ENCODE measurements at regions not wholly inside any gene's neighbourhood (a gene's known extent, or its start where the extent isn't known, plus 50 kb on each side); places are given as distances from the start of the nearest gene placed in this dataset.
"Not testable (repeated sequence)": the region's sequence is repeated elsewhere in the genome, so short reads cannot be mapped to it uniquely, and the experiment has no call there.

GRCh38 chr21:22764222-22764621 lies 1766.0 kb downstream of the NCAM2 start:
- Mint-ChIP-seq H3K27me3 (no peaks in the 10 kb centered on the region), H3K27ac (no peak overlapping the region)
- CTCF ChIA-PET, result no interaction called here

DNA sequence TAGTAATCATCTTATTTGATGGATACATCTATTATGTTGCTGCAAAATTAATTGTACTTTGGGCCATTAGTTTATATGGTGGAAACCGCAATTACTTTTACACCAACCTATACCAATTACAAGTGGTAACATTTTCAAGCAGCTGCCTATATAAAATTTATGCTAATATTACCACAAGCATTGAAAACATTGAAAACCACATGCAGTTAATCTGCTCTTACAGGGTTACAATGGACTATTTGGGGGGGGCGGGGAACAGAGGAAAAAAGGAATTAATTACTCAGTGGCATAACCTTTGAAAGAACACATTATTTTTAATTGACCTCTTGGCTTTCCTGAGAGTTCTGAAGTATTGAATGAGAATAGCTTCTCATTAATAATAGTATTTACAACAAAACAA lies 1793.2 kb downstream of the NCAM2 start:
- Mint-ChIP-seq H3K4me3 (no peak overlapping the region), H3K4me1 (no peaks in the 10 kb centered on the region), H3K9me3 (ENCODE audit: low read depth) (no peaks in the 10 kb centered on the region), H3K27me3 (no peaks in the 10 kb centered on the region), H3K36me3 (ENCODE audit: low read depth) (no peaks in the 10 kb centered on the region), H3K27ac (no peak overlapping the region)
- ChIA-PET CTCF (interaction anchor here (0.6 to 1.5 kb wide), 8 partner anchors 8 to 1793 kb away, joined by 3 to 7 read pairs (median 3); partner anchors contain the start of gene NCAM2), POLR2A (no interaction called here)
- no peak for ATAC-seq
- intact Hi-C loops (cut with DNase I, micrococcal nuclease), result loop anchor here (5.0 to 10.0 kb wide), 2 partner anchors 867 to 1789 kb away; no protein-coding TSS in a partner anchor
- DNase-seq, result no peak

More at GRCh38 chr21:22764222-22764621, 1766.0 kb downstream of the NCAM2 start:
- Mint-ChIP-seq H3K4me3 (no peak overlapping the region), H3K9me3 (ENCODE audit: low read depth) (no peaks in the 10 kb centered on the region), H3K36me3 (ENCODE audit: low read depth) (no peaks in the 10 kb centered on the region), H3K4me1 (no peaks in the 10 kb centered on the region)
- intact Hi-C loops (cut with DNase I, micrococcal nuclease), result no loop called here
- POLR2A ChIA-PET, result no interaction called here
- DNase-seq (no peak), ATAC-seq (no peak)

- no peaks in the 10 kb centered on the region for H3K9me3 Mint-ChIP-seq (ENCODE audit: low read depth)
- peak; percentile 30 for DNase-seq
- ATAC-seq, result no peak
- no peak overlapping the region for H3K4me3 Mint-ChIP-seq
- no peaks in the 10 kb centered on the region for H3K27me3 Mint-ChIP-seq
- CTCF ChIA-PET, result interaction anchor here (0.6 to 1.5 kb wide), 8 partner anchors 9 to 1794 kb away, joined by 3 to 7 read pairs (median 3); partner anchors contain the start of gene NCAM2
- intact Hi-C loops (cut with DNase I, micrococcal nuclease), result loop anchor here (1.0 to 10.0 kb wide), 4 partner anchors 867 to 1793 kb away; partner anchors contain the start of gene NCAM2 (in 1 of the 2)
- POLR2A ChIA-PET, result no interaction called here
- H3K36me3 Mint-ChIP-seq (ENCODE audit: low read depth), result no peaks in the 10 kb centered on the region
- H3K4me1 Mint-ChIP-seq, result no peaks in the 10 kb centered on the region
- H3K27ac Mint-ChIP-seq, result no peak overlapping the region
These were observed 1793.9 kb downstream of the NCAM2 start for GRCh38 chr21:22791986-22792560.

GRCh38 chr21:22795091-22795490 lies 1796.9 kb downstream of the NCAM2 start:
- DNase-seq, result no peak
- ATAC-seq, result no peak
- Mint-ChIP-seq H3K4me1 (no peaks in the 10 kb centered on the region), H3K4me3 (no peak overlapping the region), H3K27ac (no peak overlapping the region), H3K9me3 (ENCODE audit: low read depth) (no peaks in the 10 kb centered on the region), H3K36me3 (ENCODE audit: low read depth) (no peaks in the 10 kb centered on the region), H3K27me3 (no peaks in the 10 kb centered on the region)
- intact Hi-C loops (cut with DNase I, micrococcal nuclease), result loop anchor here in 1 of 2 experiments (10.0 kb wide), 1 partner anchor 870 kb away; no protein-coding TSS in a partner anchor
- POLR2A ChIA-PET, result no interaction called here
- CTCF ChIA-PET, result no interaction called here

DNA sequence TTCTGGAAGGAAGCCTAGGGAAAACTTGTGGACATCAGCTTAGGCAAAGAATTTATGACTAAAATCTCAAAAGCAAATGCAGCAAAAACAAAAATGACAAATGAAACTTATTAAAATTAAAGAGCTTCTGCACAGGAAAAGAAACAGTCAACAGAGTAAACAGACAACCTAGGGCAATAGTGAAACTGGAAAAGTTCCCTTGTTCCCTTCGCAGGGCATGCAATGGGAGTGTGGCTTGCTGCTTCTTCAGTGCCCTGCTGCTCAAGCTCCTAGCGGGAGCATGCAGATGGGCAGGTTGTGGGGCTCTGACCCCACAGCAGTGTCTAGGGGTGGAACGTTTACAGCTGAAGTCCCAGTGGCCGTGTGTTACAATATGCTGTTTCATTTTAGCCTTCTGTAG lies 1797.4 kb downstream of the NCAM2 start:
- ChIA-PET CTCF (no interaction called here), POLR2A (no interaction called here)
- Mint-ChIP-seq H3K9me3 (ENCODE audit: low read depth) (no peaks in the 10 kb centered on the region), H3K4me1 (no peaks in the 10 kb centered on the region), H3K27ac (no peak overlapping the region), H3K36me3 (ENCODE audit: low read depth) (no peaks in the 10 kb centered on the region), H3K27me3 (no peaks in the 10 kb centered on the region), H3K4me3 (no peak overlapping the region)
- ATAC-seq (no peak), DNase-seq (no peak)
- intact Hi-C loops (cut with DNase I, micrococcal nuclease), result loop anchor here in 1 of 2 experiments (10.0 kb wide), 1 partner anchor 871 kb away; no protein-coding TSS in a partner anchor

GRCh38 chr21:22796147-22796546 lies 1797.9 kb downstream of the NCAM2 start:
- Mint-ChIP-seq H3K36me3 (ENCODE audit: low read depth) (no peaks in the 10 kb centered on the region), H3K4me1 (no peaks in the 10 kb centered on the region), H3K9me3 (ENCODE audit: low read depth) (no peaks in the 10 kb centered on the region), H3K4me3 (no peak overlapping the region), H3K27me3 (no peaks in the 10 kb centered on the region), H3K27ac (no peak overlapping the region)
- ChIA-PET CTCF (no interaction called here), POLR2A (no interaction called here)
- no peak for ATAC-seq
- intact Hi-C loops (cut with DNase I, micrococcal nuclease), result loop anchor here in 1 of 2 experiments (10.0 kb wide), 1 partner anchor 871 kb away; no protein-coding TSS in a partner anchor
- no peak for DNase-seq

DNA sequence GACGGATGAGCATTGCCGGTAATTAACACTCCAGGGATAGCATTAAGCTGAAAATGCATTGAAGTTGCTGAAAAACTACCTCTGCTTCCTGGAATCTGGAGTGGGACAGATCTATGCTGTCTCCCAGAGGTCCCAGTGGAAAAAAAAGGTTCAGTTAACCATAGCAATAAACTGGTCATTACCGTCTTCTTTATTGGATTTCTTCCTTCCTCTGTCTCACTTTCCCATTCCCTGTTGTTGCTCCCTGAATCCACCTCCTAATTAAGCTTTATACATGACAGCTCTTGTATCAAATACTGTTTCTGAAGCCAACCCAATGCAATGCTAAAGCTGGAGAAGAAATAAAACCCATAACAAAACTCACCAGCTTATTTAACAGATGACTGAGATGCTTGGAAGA lies 1805.9 kb downstream of the NCAM2 start:
- no peaks in the 10 kb centered on the region for H3K27me3 Mint-ChIP-seq
- CTCF ChIA-PET, result interaction anchor here (1.7 kb wide), 1 partner anchor 13 kb away, joined by 6 read pairs; no protein-coding TSS in a partner anchor

DNA sequence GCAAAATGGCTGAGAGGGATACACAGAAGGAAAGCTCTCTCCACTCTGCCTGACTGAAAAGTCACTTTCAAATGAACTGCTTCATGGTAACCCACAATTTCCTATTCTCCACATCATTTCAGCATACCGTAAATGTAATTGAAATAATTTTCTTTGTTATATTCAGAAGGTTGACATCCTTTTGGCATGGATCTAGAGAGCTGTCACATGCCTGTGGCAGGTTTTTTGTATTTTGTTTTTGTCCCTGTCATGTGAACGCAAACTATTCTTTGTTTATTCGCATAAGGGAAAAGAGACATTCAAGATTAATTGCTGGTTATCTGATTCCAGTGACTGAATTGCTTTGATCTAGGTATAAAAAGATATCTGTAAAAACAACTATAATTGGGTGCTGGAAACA lies 1808.1 kb downstream of the NCAM2 start:
- Mint-ChIP-seq H3K36me3 (ENCODE audit: low read depth) (no peaks in the 10 kb centered on the region), H3K9me3 (ENCODE audit: low read depth) (no peaks in the 10 kb centered on the region), H3K4me3 (no peak overlapping the region), H3K27me3 (no peaks in the 10 kb centered on the region), H3K4me1 (no peaks in the 10 kb centered on the region), H3K27ac (no peak overlapping the region)
- no peak for ATAC-seq
- ChIA-PET CTCF (no interaction called here), POLR2A (no interaction called here)
- intact Hi-C loops (cut with DNase I, micrococcal nuclease), result loop anchor here in 1 of 2 experiments (10.0 kb wide), 1 partner anchor 1159 kb away; no protein-coding TSS in a partner anchor
- no peak for DNase-seq

More for the DNA sequence above, 1805.9 kb downstream of the NCAM2 start:
- no peaks in the 10 kb centered on the region for H3K36me3 Mint-ChIP-seq (ENCODE audit: low read depth)
- no peaks in the 10 kb centered on the region for H3K9me3 Mint-ChIP-seq (ENCODE audit: low read depth)
- POLR2A ChIA-PET, result no interaction called here
- no peak for DNase-seq
- no peak overlapping the region for H3K4me3 Mint-ChIP-seq
- ATAC-seq, result no peak
- H3K4me1 Mint-ChIP-seq, result no peaks in the 10 kb centered on the region
- H3K27ac Mint-ChIP-seq, result no peak overlapping the region
- intact Hi-C loops (cut with DNase I, micrococcal nuclease), result loop anchor here in 1 of 2 experiments (10.0 kb wide), 1 partner anchor 1161 kb away; no protein-coding TSS in a partner anchor

DNA sequence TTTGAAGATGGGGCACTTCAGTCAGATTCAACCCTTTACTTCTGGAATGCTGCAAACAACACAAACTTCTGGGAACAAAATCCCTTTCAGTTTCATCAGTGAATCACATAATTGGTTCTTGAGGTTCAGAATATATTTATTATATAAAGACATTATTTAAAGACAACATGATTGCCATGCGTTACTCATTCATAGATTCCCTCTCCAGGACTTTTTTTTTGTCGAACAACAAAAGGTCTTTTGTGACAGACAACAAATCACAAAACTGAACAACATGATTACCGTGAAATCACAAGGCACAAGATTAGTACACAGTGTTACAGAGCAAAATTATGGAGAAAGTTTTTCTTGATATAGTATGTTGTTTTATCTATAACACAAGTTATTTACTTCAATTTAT lies 1815.0 kb downstream of the NCAM2 start:
- no peak overlapping the region for H3K27ac Mint-ChIP-seq
- ATAC-seq, result no peak
- no peak for DNase-seq
- ChIA-PET POLR2A (no interaction called here), CTCF (no interaction called here)
- H3K4me3 Mint-ChIP-seq, result no peak overlapping the region
- H3K4me1 Mint-ChIP-seq, result no peaks in the 10 kb centered on the region
- H3K36me3 Mint-ChIP-seq (ENCODE audit: low read depth), result no peaks in the 10 kb centered on the region
- intact Hi-C loops (cut with DNase I, micrococcal nuclease), result no loop called here
- H3K27me3 Mint-ChIP-seq, result no peaks in the 10 kb centered on the region
- H3K9me3 Mint-ChIP-seq (ENCODE audit: low read depth), result no peaks in the 10 kb centered on the region

- H3K4me3 Mint-ChIP-seq; POLR2A ChIA-PET; H3K9me3 Mint-ChIP-seq (ENCODE audit: low read depth): not testable (repeated sequence)
These were observed 1820.7 kb downstream of the NCAM2 start for GRCh38 chr21:22818681-22819485.

DNA sequence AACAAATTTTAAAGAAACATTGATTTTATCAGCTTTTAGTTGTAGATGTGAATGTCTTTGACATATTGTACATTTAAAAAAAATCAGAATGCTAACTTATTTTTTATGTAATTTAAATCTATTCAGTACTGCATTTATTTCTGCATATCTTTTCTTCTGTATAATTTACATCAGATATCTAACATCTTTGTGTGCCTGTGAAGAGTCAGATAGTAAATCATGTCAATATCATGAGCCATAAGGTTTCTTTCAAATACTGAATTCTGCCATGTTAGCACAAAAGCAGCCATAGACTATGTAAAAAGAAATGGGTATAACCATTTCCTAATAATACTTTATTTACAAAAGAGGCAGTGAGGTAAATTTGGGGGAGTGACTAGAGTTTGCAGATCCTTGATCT lies 1829.2 kb downstream of the NCAM2 start:
- DNase-seq (no peak), ATAC-seq (no peak)
- Mint-ChIP-seq H3K9me3 (ENCODE audit: low read depth) (peaks cover 14% of the 10 kb centered on the region), H3K27ac (no peak overlapping the region), H3K36me3 (ENCODE audit: low read depth) (no peaks in the 10 kb centered on the region), H3K27me3 (no peaks in the 10 kb centered on the region), H3K4me3 (no peak overlapping the region), H3K4me1 (no peaks in the 10 kb centered on the region)
- intact Hi-C loops (cut with DNase I, micrococcal nuclease), result no loop called here
- ChIA-PET POLR2A (no interaction called here), CTCF (no interaction called here)

More at GRCh38 chr21:22818681-22819485, 1820.7 kb downstream of the NCAM2 start:
- H3K36me3 Mint-ChIP-seq (ENCODE audit: low read depth); intact Hi-C loops (cut with DNase I, micrococcal nuclease); H3K4me1 Mint-ChIP-seq; DNase-seq; H3K27ac Mint-ChIP-seq; CTCF ChIA-PET; ATAC-seq; H3K27me3 Mint-ChIP-seq: not testable (repeated sequence)

DNA sequence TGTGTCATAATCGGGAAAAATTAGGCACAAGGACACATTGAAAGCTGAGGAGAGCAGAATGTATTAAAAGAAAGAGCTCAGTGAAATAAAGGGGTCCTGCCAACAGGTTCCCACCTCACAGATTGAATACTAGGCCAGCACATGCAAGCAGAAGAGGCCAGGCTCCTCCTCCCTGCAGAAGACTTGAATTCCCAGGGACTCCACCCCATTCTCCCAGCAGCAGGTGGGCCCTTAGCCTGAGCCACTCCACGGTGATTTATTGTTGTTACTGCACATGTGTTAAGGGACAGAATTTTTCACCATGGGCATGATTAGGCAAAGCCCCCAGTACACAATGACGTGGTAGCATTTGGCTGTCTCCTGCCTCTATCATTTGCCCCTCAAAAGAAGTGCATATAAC lies 1844.7 kb downstream of the NCAM2 start:
- Mint-ChIP-seq H3K27me3 (no peaks in the 10 kb centered on the region), H3K4me3 (no peak overlapping the region), H3K9me3 (ENCODE audit: low read depth) (peaks cover 12% of the 10 kb centered on the region), H3K4me1 (no peaks in the 10 kb centered on the region), H3K27ac (no peak overlapping the region), H3K36me3 (ENCODE audit: low read depth) (no peaks in the 10 kb centered on the region)
- ATAC-seq, result no peak
- no peak for DNase-seq
- ChIA-PET POLR2A (no interaction called here), CTCF (no interaction called here)
- intact Hi-C loops (cut with DNase I, micrococcal nuclease), result no loop called here
